ENCODE measurements at regions not wholly inside any gene's neighbourhood (a gene's known extent, or its start where the extent isn't known, plus 50 kb on each side); places are given as distances from the start of the nearest gene placed in this dataset.

- no peaks in the 10 kb centered on the region for H3K9me3 ChIP-seq (ENCODE audit: control insufficient read depth, insufficient read depth, low read depth, low read length)
- H3K4me1 ChIP-seq (ENCODE audit: control insufficient read depth, extremely low read depth, insufficient read depth, low read length) = no peaks in the 10 kb centered on the region
- H4K20me1 ChIP-seq (ENCODE audit: control insufficient read depth, extremely low read depth, insufficient read depth, low read length) = no peaks in the 10 kb centered on the region
- H3K9ac ChIP-seq (ENCODE audit: insufficient read depth, low read length) = no peak overlapping the region
- no peak overlapping the region for H3K4me2 ChIP-seq (ENCODE audit: extremely low read depth, insufficient read depth, low read length)
- H3K27ac ChIP-seq (ENCODE audit: insufficient read depth, low read length) = no peak overlapping the region
- H2AFZ ChIP-seq (ENCODE audit: low read length) = no peak overlapping the region
- H3K27me3 ChIP-seq (ENCODE audit: control insufficient read depth, insufficient read depth, low read length) = no peaks in the 10 kb centered on the region
- H3K36me3 ChIP-seq (ENCODE audit: control insufficient read depth, insufficient read depth, low read length) = no peaks in the 10 kb centered on the region
- no peak overlapping the region for H3K4me3 ChIP-seq (replicated peaks in 1 of 4; ENCODE audit: control extremely low read depth in 1 of 4, insufficient read depth in 1 of 4, low read depth in 3 of 4, low read length in 4 of 4)
- DNase-seq (ENCODE audit: low read depth in 2 of 2) = no peak
- TF ChIP-seq CTCF (conservative IDR thresholded peaks at IDR 0.05 in 1 of 2, IDR thresholded peaks at IDR 0.05 in 1 of 2; ENCODE audit: low read depth in 1 of 2, low read length in 2 of 2) = no peak
- no peak for TF ChIP-seq EZH2 (IDR thresholded peaks at IDR 0.05; ENCODE audit: low read length, missing control alignments)
- no peaks in the 10 kb centered on the region for H3K79me2 ChIP-seq (ENCODE audit: control insufficient read depth, insufficient read depth, low read length)
Observed at GRCh38 chr7:142328551-142328950, 70.7 kb upstream of the PRSS58 start.

DNA sequence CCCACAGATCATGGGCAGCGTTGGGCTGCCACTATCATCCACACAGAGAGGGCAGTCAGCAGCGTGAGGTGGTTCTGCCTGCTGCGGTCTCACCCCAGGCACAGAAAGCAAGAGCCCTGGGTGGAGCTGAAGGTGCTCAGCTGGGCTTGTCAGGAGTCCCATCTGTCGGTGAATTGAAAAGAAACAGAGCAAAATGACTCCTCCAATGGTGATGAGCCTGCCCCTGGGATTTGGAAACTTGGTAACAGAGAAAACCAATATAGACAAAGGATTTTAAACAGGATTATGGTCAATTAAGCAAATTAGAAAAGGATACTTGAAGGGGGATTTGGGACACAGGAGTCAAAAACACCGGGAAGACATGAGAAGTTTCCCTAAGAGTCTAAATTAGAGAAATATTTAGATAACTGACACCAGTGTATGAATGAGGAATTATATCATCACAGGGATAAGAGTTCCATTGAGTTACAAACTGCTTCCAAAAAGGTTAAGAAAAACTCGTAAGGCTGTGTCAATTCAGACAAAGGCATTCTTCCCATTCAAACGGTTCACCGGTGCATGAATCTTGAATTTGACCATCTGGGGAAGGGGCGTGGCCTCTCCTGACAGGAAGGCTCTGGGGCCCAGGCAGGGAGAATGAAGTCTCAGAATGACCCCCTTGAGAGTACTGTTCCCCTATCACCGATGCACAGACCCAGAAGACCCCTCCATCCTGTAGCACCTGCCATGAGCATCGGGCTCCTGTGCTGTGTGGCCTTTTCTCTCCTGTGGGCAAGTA is 70.0 kb upstream of the PRSS58 start:
- Histone ChIP-seq H3K4me3 (replicated peaks in 1 of 4; ENCODE audit: control extremely low read depth in 1 of 4, insufficient read depth in 1 of 4, low read depth in 3 of 4, low read length in 4 of 4) (no peak overlapping the region), H2AFZ (ENCODE audit: low read length) (no peak overlapping the region), H3K27ac (ENCODE audit: insufficient read depth, low read length) (no peak overlapping the region), H3K27me3 (ENCODE audit: control insufficient read depth, insufficient read depth, low read length) (no peaks in the 10 kb centered on the region), H3K9ac (ENCODE audit: insufficient read depth, low read length) (no peak overlapping the region), H3K4me2 (ENCODE audit: extremely low read depth, insufficient read depth, low read length) (no peak overlapping the region), H3K36me3 (ENCODE audit: control insufficient read depth, insufficient read depth, low read length) (no peaks in the 10 kb centered on the region), H3K4me1 (ENCODE audit: control insufficient read depth, extremely low read depth, insufficient read depth, low read length) (no peaks in the 10 kb centered on the region), H3K9me3 (ENCODE audit: control insufficient read depth, insufficient read depth, low read depth, low read length) (no peaks in the 10 kb centered on the region), H4K20me1 (ENCODE audit: control insufficient read depth, extremely low read depth, insufficient read depth, low read length) (no peaks in the 10 kb centered on the region), H3K79me2 (ENCODE audit: control insufficient read depth, insufficient read depth, low read length) (no peaks in the 10 kb centered on the region)
- no peak for TF ChIP-seq CTCF (conservative IDR thresholded peaks at IDR 0.05 in 1 of 2, IDR thresholded peaks at IDR 0.05 in 1 of 2; ENCODE audit: low read depth in 1 of 2, low read length in 2 of 2)
- TF ChIP-seq EZH2 (IDR thresholded peaks at IDR 0.05; ENCODE audit: low read length, missing control alignments) = no peak
- no peak for DNase-seq (ENCODE audit: low read depth in 2 of 2)

GRCh38 chr7:142323706-142324105 is 65.8 kb upstream of the PRSS58 start:
- Histone ChIP-seq H4K20me1 (ENCODE audit: control insufficient read depth, extremely low read depth, insufficient read depth, low read length) (no peaks in the 10 kb centered on the region), H3K4me3 (replicated peaks in 1 of 4; ENCODE audit: control extremely low read depth in 1 of 4, insufficient read depth in 1 of 4, low read depth in 3 of 4, low read length in 4 of 4) (no peak overlapping the region), H3K27ac (ENCODE audit: insufficient read depth, low read length) (no peak overlapping the region), H3K4me2 (ENCODE audit: extremely low read depth, insufficient read depth, low read length) (no peak overlapping the region), H3K9me3 (ENCODE audit: control insufficient read depth, insufficient read depth, low read depth, low read length) (no peaks in the 10 kb centered on the region), H3K4me1 (ENCODE audit: control insufficient read depth, extremely low read depth, insufficient read depth, low read length) (no peaks in the 10 kb centered on the region), H3K79me2 (ENCODE audit: control insufficient read depth, insufficient read depth, low read length) (no peaks in the 10 kb centered on the region), H3K9ac (ENCODE audit: insufficient read depth, low read length) (no peak overlapping the region), H3K36me3 (ENCODE audit: control insufficient read depth, insufficient read depth, low read length) (no peaks in the 10 kb centered on the region), H2AFZ (ENCODE audit: low read length) (no peak overlapping the region), H3K27me3 (ENCODE audit: control insufficient read depth, insufficient read depth, low read length) (no peaks in the 10 kb centered on the region)
- DNase-seq (ENCODE audit: low read depth in 2 of 2) = no peak
- TF ChIP-seq EZH2 (IDR thresholded peaks at IDR 0.05; ENCODE audit: low read length, missing control alignments) (no peak), CTCF (conservative IDR thresholded peaks at IDR 0.05 in 1 of 2, IDR thresholded peaks at IDR 0.05 in 1 of 2; ENCODE audit: low read depth in 1 of 2, low read length in 2 of 2) (no peak)
